IPS-11a (cell line): ENCODE measurements at regions not wholly inside any gene's neighbourhood (a gene's known extent, or its start where the extent isn't known, plus 50 kb on each side); places are given as distances from the start of the nearest gene placed in this dataset.
"Not testable (repeated sequence)": the region's sequence is repeated elsewhere in the genome, so short reads cannot be mapped to it uniquely, and the experiment has no call there.

Source experiments
- H3K4me3 ChIP-seq: one replicate; pipeline ENCODE4 v1.5.1; 2013; ENCODE audit warnings: low read depth, low read length, control low read depth

DNA sequence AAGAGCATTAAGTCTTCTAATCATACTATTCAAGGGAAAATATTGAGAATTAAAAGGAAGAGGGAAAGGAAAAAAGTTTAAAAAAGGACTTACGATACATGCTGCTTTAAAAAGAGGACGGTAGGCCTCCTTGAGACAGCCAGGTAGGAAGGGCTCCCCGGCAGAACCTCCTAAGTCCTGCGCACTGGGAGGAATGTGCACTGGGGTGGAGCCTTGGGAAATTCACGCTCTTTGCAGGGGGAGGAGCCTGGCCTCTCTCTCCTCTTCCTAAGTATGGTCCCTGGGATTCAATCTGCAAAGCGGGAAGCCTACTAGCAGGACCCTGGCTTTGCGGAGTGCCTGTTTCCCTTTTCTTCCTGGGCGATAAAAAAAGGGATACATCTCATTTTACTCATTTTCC is 553.0 kb downstream of the RPS29 start:
- no peak overlapping the region for H3K4me3 ChIP-seq

DNA sequence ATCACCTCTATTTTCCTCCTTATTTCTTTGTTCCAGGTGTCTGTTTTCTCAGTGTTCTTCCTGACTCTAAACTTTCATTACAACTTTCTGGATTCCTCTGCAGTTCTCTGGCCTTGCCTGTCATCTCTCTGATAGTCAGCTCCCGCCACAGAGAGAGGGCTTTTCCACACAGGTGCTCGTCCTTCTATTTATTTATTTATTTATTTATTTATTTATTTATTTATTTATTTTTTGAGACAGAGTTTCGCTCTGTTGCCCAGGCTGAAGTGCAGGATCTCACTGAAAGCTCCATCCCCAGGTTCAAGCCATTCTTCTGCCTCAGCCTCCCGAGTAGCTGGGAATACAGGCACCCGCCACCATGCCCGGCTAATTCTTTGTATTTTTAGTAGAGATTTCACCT is 554.5 kb downstream of the RPS29 start:
- not testable (repeated sequence) for H3K4me3 ChIP-seq

DNA sequence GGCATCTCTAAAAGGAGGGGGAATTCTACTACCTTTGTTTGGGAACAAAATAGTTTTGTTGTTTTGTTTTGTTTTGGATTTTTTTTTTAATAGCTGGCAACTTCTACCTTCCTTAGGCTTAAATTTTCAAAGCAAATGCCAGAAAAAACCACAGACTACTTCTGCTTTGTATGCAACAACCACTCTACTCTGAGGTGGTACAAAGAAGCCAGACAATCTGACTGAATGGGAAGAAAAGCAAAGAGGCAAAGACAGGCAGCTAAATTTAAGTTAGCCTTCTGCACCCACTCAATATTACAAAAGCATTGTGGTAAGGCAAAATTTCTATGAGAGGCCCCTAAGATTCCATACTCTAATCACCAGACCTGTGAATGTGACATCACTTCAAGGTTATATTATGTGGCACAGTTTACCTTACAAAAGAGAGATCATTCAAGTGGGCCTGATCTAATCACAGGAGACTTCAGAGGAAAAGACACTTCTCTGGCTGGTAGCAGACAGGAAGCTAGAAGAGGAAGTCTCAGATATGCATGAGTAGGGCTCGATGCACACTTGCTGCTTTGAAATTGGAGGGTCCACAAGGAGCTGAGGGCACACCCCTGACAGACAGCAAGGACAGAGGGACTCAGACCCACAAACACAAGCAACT is 566.6 kb downstream of the RPS29 start:
- H3K4me3 ChIP-seq = no peak overlapping the region

DNA sequence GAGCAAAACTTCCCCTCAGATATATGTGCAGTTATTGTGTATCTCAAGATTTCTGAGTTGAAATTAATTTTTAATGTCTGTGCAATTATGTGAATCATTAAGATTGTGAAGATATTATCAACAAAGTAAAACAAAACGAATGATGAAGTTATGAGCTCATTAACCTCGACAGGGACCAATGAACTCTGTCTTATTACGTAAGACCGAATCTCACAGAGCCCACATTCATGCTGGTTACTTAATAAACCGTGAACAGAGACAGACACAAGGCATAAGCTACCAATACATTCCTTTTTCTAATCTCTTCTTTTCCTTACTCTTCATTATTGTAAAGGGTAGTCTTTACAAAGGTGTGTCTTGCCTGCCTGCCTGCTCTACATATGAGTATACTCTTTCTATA is 568.7 kb downstream of the RPS29 start:
- no peak overlapping the region for H3K4me3 ChIP-seq

DNA sequence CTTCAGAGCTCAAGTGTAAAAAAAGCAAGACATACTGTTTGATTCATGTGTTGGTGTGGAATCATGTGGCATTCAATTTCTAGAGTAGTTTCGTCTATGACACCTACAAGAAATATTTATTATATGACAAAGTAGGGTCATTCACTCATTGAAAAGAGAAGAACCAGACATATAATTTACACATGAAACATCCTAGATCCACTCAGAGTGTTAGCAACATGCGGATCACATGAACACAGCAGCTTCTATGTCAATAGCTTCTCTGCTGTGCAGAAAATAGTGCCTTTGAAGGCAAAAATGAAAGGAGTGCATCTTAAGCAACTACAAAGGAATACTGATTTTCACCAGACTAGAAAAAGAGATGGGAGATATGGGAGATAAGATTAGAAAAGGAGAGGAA is 569.8 kb downstream of the RPS29 start:
- no peak overlapping the region for H3K4me3 ChIP-seq

DNA sequence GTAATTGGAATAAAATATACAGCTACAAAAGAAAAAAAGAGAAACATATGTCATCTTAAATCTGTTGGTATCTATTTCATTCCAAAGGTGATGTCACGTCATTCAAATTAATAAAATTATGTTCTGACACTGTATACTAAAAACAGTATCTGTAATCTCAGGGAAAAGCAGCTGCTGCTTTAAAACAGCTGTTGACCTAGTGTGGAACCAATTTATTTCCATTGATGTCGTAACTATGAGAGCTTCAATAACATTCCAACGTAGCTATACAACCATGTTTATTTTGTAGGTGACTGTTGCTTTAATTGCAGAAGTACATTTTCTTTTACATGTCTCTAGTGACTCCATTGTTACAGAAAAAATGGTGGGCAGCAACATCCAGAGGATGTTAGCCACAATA is 571.7 kb downstream of the RPS29 start:
- H3K4me3 ChIP-seq = no peak overlapping the region

DNA sequence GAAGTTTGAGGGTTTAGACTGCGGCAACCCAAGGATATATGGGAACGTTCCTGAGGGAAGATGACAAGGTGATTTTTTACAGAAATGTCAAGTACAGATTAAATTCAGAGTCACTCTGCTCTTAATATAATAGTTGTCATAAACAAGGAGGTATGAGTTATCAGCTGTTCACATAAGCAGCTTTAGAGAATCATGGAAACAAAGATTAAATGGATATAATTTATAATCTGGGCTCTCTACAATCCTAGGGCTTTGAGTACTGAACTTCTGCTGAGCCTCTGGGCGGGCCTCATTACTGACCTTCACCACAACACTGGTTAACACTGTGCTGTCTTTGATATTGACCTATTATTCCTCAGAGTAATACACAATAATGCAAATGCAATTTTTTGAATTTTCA is 577.8 kb downstream of the RPS29 start:
- H3K4me3 ChIP-seq = no peak overlapping the region

DNA sequence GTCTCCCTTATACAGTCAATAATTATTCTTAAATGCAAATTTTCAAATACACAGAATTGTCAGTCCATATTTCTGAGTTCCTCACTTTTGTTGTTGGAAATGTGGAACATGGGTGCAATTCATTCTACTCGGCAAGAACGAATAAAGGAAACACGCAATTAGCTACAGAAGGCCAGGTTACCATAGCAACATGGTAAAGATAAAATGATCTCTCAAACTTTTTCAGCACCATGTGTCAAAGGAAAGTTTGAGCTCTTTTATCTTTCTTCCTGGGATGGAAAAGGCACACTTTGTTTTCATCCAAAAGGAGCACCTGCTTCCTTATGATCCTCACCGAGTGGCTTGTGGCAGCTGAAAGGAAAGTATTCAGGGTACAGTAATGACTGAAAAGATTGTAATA is 595.0 kb downstream of the RPS29 start:
- H3K4me3 ChIP-seq = no peak overlapping the region

DNA sequence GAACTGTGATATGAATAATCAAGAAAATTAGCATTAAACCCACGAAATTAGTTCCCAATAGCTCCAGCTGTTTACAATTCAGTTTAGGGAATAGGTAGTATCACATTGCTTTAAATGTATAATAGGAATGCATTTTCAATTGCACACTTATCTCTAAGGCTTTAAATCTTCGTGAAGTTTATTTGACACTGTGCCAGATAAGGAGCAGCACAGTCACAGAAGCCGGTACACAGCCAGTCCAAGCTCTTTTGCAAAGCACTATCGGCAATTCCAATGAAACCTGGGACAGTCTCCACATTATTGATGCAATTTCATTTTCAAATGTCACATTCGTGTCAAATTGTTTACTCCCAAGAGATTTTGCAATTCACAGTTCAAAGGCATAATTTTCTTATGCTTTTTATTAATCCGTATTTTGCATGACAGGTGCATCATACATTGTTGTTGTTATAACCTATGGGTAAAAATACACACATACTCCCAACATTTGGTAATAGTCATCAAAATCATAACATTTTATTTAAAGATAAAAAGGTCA is 602.8 kb downstream of the RPS29 start:
- no peak overlapping the region for H3K4me3 ChIP-seq

DNA sequence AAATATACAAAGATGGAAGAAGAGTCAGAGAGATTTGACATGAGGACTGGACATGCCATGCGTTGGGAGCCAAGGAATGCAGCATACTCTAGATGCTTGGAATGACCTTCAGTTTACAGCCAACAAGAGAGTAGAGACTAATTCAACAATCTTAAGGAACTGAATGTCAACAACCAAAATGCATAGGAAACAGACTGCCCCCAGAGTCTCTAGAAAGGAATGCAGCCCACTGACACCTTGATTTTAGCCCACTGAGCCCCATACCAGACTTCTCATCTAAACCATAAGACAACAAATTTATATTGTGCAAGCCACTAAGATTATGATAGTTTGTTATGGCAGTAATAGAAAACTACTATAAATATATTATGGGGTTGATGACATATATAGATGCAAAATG is 611.2 kb downstream of the RPS29 start:
- no peak overlapping the region for H3K4me3 ChIP-seq

DNA sequence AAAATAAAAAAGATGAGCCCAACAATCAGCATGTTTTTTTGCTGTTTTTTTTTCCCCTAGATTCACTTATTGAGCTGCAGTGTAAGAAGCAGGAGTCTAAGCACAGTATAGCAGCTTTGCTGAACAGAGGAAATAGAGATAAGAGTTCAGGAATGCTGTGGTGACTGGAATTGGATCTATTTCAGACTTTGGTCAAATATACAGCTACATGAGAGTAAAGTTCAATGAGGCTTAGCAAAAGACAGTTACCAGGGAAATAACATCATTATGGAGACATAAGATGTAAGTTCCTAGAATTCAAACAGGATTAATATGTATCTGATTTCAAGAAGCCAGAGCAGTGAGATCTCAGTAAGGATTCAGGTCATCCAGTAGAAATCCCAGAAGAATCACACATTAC is 613.0 kb downstream of the RPS29 start:
- no peak overlapping the region for H3K4me3 ChIP-seq

DNA sequence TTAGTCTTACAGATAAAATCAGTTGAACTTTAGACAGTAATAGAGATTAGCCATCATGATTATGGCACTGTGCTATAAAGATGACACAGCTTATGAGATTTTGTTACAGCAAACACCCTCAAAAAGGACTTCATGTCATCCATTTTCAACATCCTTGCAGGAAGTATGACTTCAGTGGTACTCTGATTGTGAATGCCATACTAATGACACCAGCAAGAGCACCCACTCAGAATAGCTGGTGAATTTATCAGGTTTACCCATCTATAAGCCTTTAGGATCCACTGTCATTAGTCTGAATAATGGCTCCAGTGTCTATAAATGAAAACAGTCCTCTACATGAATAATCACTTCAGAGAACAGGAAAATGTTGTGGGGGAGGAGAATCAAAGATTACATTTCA is 615.2 kb downstream of the RPS29 start:
- H3K4me3 ChIP-seq = no peak overlapping the region

DNA sequence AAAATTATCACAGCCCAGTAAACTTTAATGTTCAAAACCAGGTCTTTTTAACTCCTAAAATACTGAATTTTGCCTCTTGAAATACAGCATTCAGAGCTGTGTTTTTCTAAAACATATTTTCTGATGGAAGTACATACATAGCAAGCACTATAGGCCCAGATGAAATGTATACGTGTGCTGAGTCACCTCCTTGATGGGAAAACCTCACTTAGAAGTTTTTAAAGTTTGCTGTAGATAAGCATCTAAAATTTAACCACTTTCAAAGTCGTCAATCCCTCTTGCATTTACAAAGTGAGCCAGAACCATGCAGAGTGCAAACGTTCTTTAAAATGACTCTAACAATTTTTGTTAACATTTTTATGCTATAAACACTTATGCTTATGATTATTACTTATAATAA is 618.8 kb downstream of the RPS29 start:
- no peak overlapping the region for H3K4me3 ChIP-seq

DNA sequence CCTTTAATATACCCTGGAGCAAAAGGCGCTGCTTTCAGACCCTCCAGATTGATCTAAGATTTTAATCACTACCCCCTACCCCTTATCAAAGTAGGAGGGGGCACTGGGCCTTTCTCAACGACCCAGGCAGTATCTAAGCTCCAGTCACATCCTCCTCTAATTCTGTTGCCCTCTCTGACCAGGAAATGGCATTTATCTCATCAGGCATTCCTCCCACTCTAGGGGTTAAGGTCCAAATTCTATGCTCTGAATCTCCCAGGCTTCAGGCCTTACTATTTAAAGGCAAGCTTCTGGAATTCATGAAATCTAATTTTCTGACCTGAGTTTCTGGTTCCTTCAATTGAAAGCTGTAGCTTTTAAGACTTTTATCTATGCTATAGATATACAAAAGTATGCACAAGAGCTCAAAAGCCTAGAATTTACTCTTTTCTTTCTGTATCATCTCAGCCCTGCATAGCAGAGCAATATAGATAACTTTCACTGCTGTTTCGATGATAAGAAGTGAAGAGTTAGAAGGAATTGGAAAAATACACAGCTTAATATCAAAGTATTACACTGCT is 622.9 kb downstream of the RPS29 start:
- no peak overlapping the region for H3K4me3 ChIP-seq

DNA sequence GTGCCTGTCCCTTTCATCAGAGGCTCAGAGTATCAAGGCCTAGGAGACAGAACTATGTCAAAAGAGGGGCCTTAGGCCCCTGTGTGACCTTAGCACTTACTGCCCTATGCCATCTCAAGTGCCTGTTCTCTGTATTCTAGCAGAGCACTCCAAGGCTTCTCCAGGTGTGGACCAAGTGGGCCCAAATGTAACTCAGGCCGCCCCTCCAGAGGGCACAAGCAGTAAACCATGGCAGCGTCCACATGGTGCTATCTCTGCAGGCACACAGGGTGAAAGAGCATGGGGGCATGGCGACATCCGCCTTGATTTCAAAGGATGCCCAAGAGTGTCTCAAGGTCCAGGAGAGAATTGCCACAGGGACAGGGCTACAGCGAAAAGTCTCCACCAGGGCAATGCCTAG is 628.7 kb downstream of the RPS29 start:
- no peak overlapping the region for H3K4me3 ChIP-seq

DNA sequence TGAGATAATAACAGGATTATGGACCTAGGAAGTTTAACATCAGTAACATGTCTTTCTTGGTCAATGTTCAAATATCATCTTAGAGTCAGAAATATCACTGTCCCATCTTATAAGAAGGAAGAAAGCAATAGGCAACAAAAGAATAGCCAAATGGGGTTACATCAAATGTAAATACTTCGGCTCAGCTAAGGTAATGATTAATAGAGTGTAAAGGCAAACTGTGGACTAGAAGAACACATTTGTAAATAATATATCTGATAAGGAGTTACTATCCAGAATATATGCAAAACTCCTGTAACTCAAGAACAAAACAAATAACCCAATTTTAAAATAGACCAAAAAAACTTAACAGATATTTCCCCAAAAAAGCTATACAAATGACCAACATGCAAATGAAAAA is 630.3 kb downstream of the RPS29 start:
- no peak overlapping the region for H3K4me3 ChIP-seq

DNA sequence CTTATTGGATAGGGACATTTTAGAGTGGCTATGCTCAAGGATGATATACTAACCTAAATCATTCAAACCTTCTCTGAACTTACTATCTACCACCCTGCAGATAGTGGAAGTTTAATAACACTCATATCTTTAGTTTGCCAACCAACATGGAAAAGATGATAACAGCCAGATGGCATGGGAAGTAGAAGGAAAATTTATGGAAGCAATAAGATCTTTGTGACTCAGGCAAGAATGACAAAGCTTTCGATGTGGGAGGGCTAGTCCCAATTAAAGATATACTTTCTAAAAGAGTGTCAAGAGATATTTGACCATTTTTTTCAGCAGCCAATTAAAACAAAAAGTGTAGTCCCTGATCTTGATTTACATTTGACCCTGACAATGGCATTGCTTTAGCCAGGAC is 631.7 kb downstream of the RPS29 start:
- H3K4me3 ChIP-seq = no peak overlapping the region

DNA sequence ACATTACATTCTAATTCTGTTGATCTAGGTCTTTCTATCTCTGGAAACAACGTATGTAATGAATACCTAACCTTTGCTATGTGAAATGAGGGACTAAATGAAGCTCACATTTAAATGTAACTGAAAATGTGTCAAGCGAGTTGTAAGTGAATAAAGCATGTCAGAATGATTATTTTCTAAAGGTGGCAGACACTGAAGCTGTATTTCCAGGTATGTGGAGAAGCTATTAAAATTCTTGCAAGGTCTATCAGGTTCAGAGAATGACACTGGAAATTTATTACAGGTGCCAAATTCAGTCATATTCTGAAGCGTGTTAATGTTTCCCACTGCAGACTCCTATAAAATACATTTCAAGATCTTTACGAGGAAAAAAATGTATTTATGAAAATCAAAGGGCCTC is 641.4 kb downstream of the RPS29 start:
- no peak overlapping the region for H3K4me3 ChIP-seq

DNA sequence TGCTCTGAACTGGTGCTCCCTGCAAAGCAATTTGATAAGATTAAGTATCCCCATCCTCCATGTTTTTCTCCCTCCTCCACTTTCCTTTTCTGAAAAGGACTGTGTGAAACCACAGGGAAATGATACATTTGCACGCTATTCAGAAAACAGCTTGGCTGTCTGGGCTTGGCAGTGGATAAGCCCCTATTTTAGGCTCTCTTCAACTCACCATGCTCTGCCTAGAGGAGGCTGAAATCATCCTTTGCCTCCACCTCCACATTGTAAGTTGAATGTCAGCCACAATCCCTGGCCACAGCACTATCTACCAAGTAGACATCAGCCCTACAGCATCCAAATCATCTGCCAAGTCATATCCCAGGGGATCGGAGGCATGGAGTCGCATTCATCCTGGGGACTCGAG is 642.3 kb downstream of the RPS29 start:
- H3K4me3 ChIP-seq = no peak overlapping the region

DNA sequence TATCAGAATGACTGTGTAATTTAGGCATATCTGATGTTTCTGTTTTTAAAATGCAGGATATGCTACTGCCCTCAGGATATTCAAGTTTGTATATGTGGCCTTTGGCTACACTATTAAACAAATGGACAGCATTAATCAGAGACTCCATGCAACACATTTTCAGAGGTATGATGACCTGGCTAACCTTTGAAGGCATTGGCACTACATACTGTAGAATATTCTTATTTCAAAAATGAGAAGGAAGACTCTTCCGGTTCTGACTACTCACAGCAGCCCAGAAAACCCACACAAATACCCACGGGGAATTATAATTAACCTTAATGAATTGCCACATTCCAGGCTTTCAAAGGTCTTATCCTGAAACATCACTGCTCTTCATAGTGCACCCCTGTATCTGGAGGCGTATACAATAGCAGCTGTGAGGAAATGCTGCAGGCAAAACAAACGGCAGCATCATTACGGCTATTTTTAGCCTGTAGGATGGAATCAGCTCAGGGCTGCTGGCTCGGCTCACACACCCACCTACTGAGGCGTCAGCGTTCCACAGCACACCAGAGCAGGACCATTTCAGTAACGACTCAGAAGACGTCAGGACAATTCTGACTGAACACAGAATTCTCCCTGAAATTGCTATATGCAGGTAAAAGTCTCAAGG is 648.5 kb downstream of the RPS29 start:
- no peak overlapping the region for H3K4me3 ChIP-seq

DNA sequence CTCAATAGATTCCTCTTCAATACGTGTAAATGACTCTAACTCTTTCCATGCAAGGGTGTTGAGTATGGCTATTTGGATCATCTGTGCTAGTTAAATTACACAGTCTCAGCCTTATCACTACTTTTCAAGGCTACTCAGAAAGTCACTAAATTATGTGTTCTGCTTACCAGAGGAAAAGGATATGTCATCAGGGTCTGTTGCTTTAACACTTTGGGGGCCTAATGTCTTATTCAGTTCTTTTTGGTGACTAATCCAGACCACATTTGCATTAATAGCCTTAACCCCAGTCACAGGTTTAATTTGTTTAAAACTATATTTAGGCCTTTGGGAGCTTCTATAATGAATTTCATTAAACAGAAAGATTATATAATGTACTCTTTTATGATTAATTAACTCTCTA is 649.3 kb downstream of the RPS29 start:
- no peak overlapping the region for H3K4me3 ChIP-seq

DNA sequence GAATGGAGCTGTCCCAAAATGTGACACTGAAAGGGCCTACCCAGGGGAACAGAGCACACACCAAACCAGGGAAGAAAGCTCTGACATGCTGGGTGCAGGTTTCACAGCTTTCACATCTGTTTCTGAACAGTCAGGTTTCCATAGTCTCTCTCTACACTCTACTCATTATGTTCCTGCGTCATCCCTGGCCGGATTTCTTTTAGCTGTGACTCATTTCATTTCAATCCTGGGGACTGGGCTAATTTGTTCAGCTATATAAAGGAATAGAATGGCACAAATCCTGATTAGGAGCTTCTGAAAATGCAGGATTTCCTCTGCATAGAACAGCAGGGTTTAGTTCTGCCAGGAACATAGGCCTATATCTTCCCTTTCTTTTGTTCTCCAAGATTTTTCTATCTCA is 649.8 kb downstream of the RPS29 start:
- H3K4me3 ChIP-seq = no peak overlapping the region

DNA sequence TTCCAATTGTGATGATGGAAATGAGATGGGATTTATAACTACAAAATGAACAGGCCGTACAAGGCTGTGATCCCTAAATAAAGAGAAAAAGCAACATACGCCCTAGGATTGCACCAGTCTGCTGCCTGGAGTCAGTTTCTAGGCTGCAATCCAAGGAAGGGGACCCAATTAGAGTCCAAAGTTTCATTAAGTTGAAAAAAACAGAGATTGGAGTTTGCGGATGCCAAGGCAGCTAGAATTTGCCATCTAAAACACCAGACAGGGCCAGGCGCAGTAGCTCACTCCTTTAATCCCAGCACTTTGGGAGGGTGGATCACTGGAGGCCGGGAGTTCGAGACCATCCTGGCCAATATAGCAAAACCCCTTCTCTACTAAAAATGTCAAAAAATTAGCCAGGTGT is 661.0 kb downstream of the RPS29 start:
- H3K4me3 ChIP-seq = no peak overlapping the region
